IPS-18a (cell line): ENCODE measurements at regions not wholly inside any gene's neighbourhood (a gene's known extent, or its start where the extent isn't known, plus 50 kb on each side); places are given as distances from the start of the nearest gene placed in this dataset.
"Not testable (repeated sequence)": the region's sequence is repeated elsewhere in the genome, so short reads cannot be mapped to it uniquely, and the experiment has no call there.

Experiments used
- H3K27ac ChIP-seq: one replicate; pipeline ENCODE4 v1.5.1; 2013; ENCODE audit warnings: low read length
- H3K27me3 ChIP-seq: one replicate; pipeline ENCODE4 v1.6.1; 2013; ENCODE audit warnings: mild to moderate bottlenecking, low read length; ENCODE audit not compliant: control insufficient read depth, insufficient read depth
- H3K36me3 ChIP-seq: one replicate; pipeline ENCODE4 v1.6.1; 2013; ENCODE audit warnings: low read depth, low read length; ENCODE audit not compliant: control insufficient read depth
- H3K4me1 ChIP-seq: one replicate; pipeline ENCODE4 v1.6.1; 2013; ENCODE audit warnings: low read depth, low read length; ENCODE audit not compliant: control insufficient read depth
- H3K4me3 ChIP-seq: one replicate; pipeline ENCODE4 v1.5.1; 2013; ENCODE audit warnings: low read length
- H3K9ac ChIP-seq: one replicate; pipeline ENCODE4 v1.6.1; 2013; ENCODE audit warnings: mild to moderate bottlenecking, low read length, moderate library complexity
- H3K9me3 ChIP-seq: one replicate; pipeline ENCODE4 v1.6.1; 2013; ENCODE audit warnings: low read depth, low read length; ENCODE audit not compliant: control insufficient read depth

- no peak overlapping the region for H3K9ac ChIP-seq
- no peak overlapping the region for H3K27ac ChIP-seq
- no peaks in the 10 kb centered on the region for H3K27me3 ChIP-seq
- H3K9me3 ChIP-seq, result no peaks in the 10 kb centered on the region
- peaks cover 8% of the 10 kb centered on the region for H3K4me1 ChIP-seq
- H3K4me3 ChIP-seq, result no peak overlapping the region
- H3K36me3 ChIP-seq, result no peaks in the 10 kb centered on the region
Observed at GRCh38 chr6:29227235-29227634, 56.5 kb downstream of the OR2J2 start.

GRCh38 chr6:29230666-29231065 lies 60.0 kb downstream of the OR2J2 start:
- no peak overlapping the region for H3K4me3 ChIP-seq
- H3K9ac ChIP-seq, result no peak overlapping the region
- H3K4me1 ChIP-seq, result peaks cover 12% of the 10 kb centered on the region
- no peak overlapping the region for H3K27ac ChIP-seq
- H3K9me3 ChIP-seq, result no peaks in the 10 kb centered on the region
- no peaks in the 10 kb centered on the region for H3K27me3 ChIP-seq
- no peaks in the 10 kb centered on the region for H3K36me3 ChIP-seq

- no peak overlapping the region for H3K9ac ChIP-seq
- H3K4me1 ChIP-seq, result peaks cover 15% of the 10 kb centered on the region
- H3K4me3 ChIP-seq, result no peak overlapping the region
- H3K27me3 ChIP-seq, result no peaks in the 10 kb centered on the region
- no peak overlapping the region for H3K27ac ChIP-seq
- H3K36me3 ChIP-seq, result no peaks in the 10 kb centered on the region
- H3K9me3 ChIP-seq, result no peaks in the 10 kb centered on the region
Observed at GRCh38 chr6:29232725-29233124, 62.0 kb downstream of the OR2J2 start.

- Histone ChIP-seq H3K9ac (peak overlapping the region; percentile 20), H3K9me3 (no peaks in the 10 kb centered on the region)
Observed at GRCh38 chr6:29236060-29236459, 65.4 kb downstream of the OR2J2 start.

GRCh38 chr6:29236634-29237033 lies 64.9 kb upstream of the OR14J1 start:
- Histone ChIP-seq H3K4me3 (no peak overlapping the region), H3K9me3 (no peaks in the 10 kb centered on the region), H3K36me3 (no peaks in the 10 kb centered on the region), H3K9ac (peak overlapping the region; percentile 20), H3K27me3 (no peaks in the 10 kb centered on the region), H3K4me1 (peaks cover 15% of the 10 kb centered on the region), H3K27ac (no peak overlapping the region)

More at GRCh38 chr6:29236060-29236459, 65.4 kb downstream of the OR2J2 start:
- no peak overlapping the region for H3K4me3 ChIP-seq
- H3K27me3 ChIP-seq, result no peaks in the 10 kb centered on the region
- H3K36me3 ChIP-seq, result no peaks in the 10 kb centered on the region
- no peak overlapping the region for H3K27ac ChIP-seq
- H3K4me1 ChIP-seq, result peaks cover 15% of the 10 kb centered on the region

GRCh38 chr6:29243044-29243443 lies 58.5 kb upstream of the OR14J1 start:
- not testable (repeated sequence) for H3K27me3 ChIP-seq, H3K36me3 ChIP-seq, H3K4me1 ChIP-seq, H3K9me3 ChIP-seq, H3K4me3 ChIP-seq, H3K9ac ChIP-seq, H3K27ac ChIP-seq
